ENCODE measurements at regions not wholly inside any gene's neighbourhood (a gene's known extent, or its start where the extent isn't known, plus 50 kb on each side); places are given as distances from the start of the nearest gene placed in this dataset.

DNA sequence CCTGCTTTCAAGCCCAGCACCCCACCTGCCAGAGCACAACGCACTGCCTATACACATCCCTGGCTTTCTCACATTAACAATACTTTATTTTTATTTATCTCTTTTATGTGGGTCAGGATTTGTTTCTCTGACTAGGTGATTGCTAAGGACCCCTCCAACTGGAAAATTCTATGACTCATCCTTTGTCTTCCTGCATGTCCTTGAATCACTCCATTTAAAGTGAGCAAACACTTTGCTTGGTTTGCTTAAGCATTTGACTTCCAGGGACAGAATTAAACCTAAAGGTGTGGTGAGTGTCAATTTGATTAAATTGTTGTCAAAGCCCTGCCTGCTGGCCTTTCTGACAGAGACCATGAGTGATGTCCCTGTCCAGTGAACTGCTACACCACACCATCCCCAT lies 536.5 kb upstream of the BRINP1 start:
- H3K4me3 Mint-ChIP-seq: no peak overlapping the region
- H3K36me3 ChIP-seq (ENCODE audit: control insufficient read depth, insufficient read depth, low read length): no peaks in the 10 kb centered on the region

DNA sequence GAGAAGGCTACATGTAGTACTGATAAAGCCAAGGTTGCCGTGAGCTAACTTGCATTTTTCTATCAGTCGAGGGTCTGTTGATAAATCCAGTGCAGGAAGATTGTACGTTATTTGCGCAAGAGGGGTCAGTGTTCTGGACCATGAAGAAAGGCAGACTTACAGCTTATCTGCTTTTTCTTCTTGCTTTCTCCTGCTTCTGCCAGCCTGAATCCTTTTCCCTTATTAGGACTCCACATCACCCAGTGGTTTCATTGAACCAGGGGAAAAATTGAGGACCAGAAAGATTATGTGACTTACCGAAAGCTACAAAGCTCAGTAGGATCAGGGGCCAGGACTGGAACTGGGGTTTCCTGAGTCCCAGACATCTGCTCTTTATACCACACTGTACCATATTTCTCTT lies 534.6 kb upstream of the BRINP1 start:
- Mint-ChIP-seq H3K4me1 (no peaks in the 10 kb centered on the region), H3K4me3 (no peak overlapping the region), H3K36me3 (no peaks in the 10 kb centered on the region), H3K27me3 (ENCODE audit: low read depth in 2 of 2) (peaks cover 0 to 3% of the 10 kb centered on the region in 2 donors), H3K9me3 (peaks cover 3 to 4% of the 10 kb centered on the region in 2 donors), H3K27ac (no peak overlapping the region)
- no peak for ATAC-seq
- DNase-seq: no peak
- TF ChIP-seq, protein P1, sequence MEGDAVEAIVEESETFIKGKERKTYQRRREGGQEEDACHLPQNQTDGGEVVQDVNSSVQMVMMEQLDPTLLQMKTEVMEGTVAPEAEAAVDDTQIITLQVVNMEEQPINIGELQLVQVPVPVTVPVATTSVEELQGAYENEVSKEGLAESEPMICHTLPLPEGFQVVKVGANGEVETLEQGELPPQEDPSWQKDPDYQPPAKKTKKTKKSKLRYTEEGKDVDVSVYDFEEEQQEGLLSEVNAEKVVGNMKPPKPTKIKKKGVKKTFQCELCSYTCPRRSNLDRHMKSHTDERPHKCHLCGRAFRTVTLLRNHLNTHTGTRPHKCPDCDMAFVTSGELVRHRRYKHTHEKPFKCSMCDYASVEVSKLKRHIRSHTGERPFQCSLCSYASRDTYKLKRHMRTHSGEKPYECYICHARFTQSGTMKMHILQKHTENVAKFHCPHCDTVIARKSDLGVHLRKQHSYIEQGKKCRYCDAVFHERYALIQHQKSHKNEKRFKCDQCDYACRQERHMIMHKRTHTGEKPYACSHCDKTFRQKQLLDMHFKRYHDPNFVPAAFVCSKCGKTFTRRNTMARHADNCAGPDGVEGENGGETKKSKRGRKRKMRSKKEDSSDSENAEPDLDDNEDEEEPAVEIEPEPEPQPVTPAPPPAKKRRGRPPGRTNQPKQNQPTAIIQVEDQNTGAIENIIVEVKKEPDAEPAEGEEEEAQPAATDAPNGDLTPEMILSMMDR (IDR thresholded peaks at IDR 0.05): no peak
- Histone ChIP-seq H3K4me1 (ENCODE audit: control insufficient read depth, insufficient read depth, low read length) (no peaks in the 10 kb centered on the region), H3K4me3 (ENCODE audit: low read length) (no peak overlapping the region), H3K27me3 (ENCODE audit: control insufficient read depth, insufficient read depth, low read length) (no peaks in the 10 kb centered on the region), H3K27ac (ENCODE audit: low read length) (no peak overlapping the region), H3K36me3 (ENCODE audit: control insufficient read depth, insufficient read depth, low read length) (no peaks in the 10 kb centered on the region), H3K9me3 (ENCODE audit: control insufficient read depth, insufficient read depth, low read length) (no peaks in the 10 kb centered on the region)
- 83% methylated on average over 5 of the region's 5 CpGs for WGBS (ENCODE audit: insufficient coverage)
- intact Hi-C loops (cut with micrococcal nuclease): no loop called here

More for the DNA sequence above, 536.5 kb upstream of the BRINP1 start:
- no peak overlapping the region for H3K27ac ChIP-seq (ENCODE audit: low read length)
- Mint-ChIP-seq H3K4me1 (no peaks in the 10 kb centered on the region), H3K36me3 (no peaks in the 10 kb centered on the region), H3K9me3 (peaks cover 3 to 7% of the 10 kb centered on the region in 2 donors), H3K27ac (no peak overlapping the region), H3K27me3 (ENCODE audit: low read depth in 2 of 2) (peaks cover 0 to 3% of the 10 kb centered on the region in 2 donors)
- H3K4me3 ChIP-seq (ENCODE audit: low read length): no peak overlapping the region
- ATAC-seq (no peak), DNase-seq (no peak)
- WGBS (ENCODE audit: insufficient coverage): no CpG with 5 or more reads among the region's 1 CpG
- H3K9me3 ChIP-seq (ENCODE audit: control insufficient read depth, insufficient read depth, low read length): no peaks in the 10 kb centered on the region
- intact Hi-C loops (cut with micrococcal nuclease): no loop called here
- TF ChIP-seq, protein P1 (IDR thresholded peaks at IDR 0.05): no peak
- no peaks in the 10 kb centered on the region for H3K4me1 ChIP-seq (ENCODE audit: control insufficient read depth, insufficient read depth, low read length)
- H3K27me3 ChIP-seq (ENCODE audit: control insufficient read depth, insufficient read depth, low read length): no peaks in the 10 kb centered on the region

DNA sequence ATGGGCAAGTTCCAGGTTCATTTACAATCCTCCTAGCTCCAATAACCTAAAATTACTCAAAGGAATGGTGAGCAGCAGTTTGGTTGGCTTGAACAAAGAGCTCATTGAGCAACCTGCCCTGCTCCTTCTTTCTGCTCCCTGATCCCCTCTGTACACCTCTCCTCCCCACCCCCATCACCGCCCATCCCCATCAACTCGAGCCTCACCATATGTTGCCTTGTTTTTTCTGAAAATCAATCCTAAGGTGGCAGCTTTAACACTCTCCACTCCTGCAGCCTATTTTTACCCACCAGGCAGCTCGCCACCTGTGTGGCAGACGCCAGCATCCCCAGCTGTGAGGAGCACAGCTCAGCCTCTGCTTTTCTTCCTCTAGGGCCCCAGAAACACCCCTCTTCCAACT lies 533.4 kb upstream of the BRINP1 start:
- no peak overlapping the region for H3K27ac Mint-ChIP-seq
- H3K36me3 Mint-ChIP-seq: no peaks in the 10 kb centered on the region
- intact Hi-C loops (cut with micrococcal nuclease): no loop called here
- Histone ChIP-seq H3K27me3 (ENCODE audit: control insufficient read depth, insufficient read depth, low read length) (no peaks in the 10 kb centered on the region), H3K4me3 (ENCODE audit: low read length) (no peak overlapping the region), H3K4me1 (ENCODE audit: control insufficient read depth, insufficient read depth, low read length) (no peaks in the 10 kb centered on the region), H3K9me3 (ENCODE audit: control insufficient read depth, insufficient read depth, low read length) (no peaks in the 10 kb centered on the region), H3K27ac (ENCODE audit: low read length) (no peak overlapping the region), H3K36me3 (ENCODE audit: control insufficient read depth, insufficient read depth, low read length) (no peaks in the 10 kb centered on the region)
- H3K9me3 Mint-ChIP-seq: peaks cover 0 to 2% of the 10 kb centered on the region in 2 donors
- H3K4me3 Mint-ChIP-seq: no peak overlapping the region
- DNase-seq (no peak), ATAC-seq (no peak)
- WGBS (ENCODE audit: insufficient coverage): 46% methylated on average over 4 of the region's 4 CpGs
- H3K4me1 Mint-ChIP-seq: no peaks in the 10 kb centered on the region
- peaks cover 0 to 3% of the 10 kb centered on the region in 2 donors for H3K27me3 Mint-ChIP-seq (ENCODE audit: low read depth in 2 of 2)
- TF ChIP-seq, protein P1 (IDR thresholded peaks at IDR 0.05): no peak

DNA sequence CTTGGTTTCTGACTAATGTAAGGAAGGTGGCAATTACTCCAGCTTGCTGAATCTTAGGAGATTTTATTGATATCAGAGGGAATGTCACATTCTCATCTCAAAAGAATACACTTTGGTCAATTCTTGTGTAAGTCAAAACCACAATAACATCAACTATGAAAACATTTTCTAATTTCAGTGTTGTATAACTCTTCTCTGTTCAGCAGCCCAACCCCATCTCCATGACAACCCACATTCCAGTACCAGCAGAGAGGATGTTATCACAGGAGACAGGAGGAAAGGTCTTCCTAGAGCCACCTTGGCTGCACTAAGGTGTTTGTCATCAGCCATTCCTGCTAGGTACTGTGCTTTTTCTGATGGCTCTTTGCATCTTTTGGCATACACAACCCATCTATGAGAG lies 529.1 kb upstream of the BRINP1 start:
- Histone ChIP-seq H3K27me3 (ENCODE audit: control insufficient read depth, insufficient read depth, low read length) (no peaks in the 10 kb centered on the region), H3K36me3 (ENCODE audit: control insufficient read depth, insufficient read depth, low read length) (no peaks in the 10 kb centered on the region), H3K4me1 (ENCODE audit: control insufficient read depth, insufficient read depth, low read length) (no peaks in the 10 kb centered on the region), H3K4me3 (ENCODE audit: low read length) (no peak overlapping the region), H3K27ac (ENCODE audit: low read length) (no peak overlapping the region), H3K9me3 (ENCODE audit: control insufficient read depth, insufficient read depth, low read length) (no peaks in the 10 kb centered on the region)
- Mint-ChIP-seq H3K27ac (no peak overlapping the region), H3K4me3 (no peak overlapping the region), H3K4me1 (no peaks in the 10 kb centered on the region), H3K27me3 (ENCODE audit: low read depth in 2 of 2) (peaks cover 0 to 6% of the 10 kb centered on the region in 2 donors), H3K9me3 (no peaks in the 10 kb centered on the region), H3K36me3 (no peaks in the 10 kb centered on the region)
- TF ChIP-seq, protein P1 (IDR thresholded peaks at IDR 0.05): no peak
- ATAC-seq (no peak), DNase-seq (no peak)
- intact Hi-C loops (cut with micrococcal nuclease): no loop called here
